Cardiac muscle cell (in vitro differentiated cells and primary cell): ENCODE measurements at regions not wholly inside any gene's neighbourhood (a gene's known extent, or its start where the extent isn't known, plus 50 kb on each side); places are given as distances from the start of the nearest gene placed in this dataset.

ENCODE experiments used
- DNase-seq, 2 donors: peaks; one replicate each; pipeline versions ENCODE4 v3.0.0 to v3.0.0-alpha.2; 2010 to 2017; ENCODE audit warnings: low read depth in 1 of 2, low spot score in 1 of 2
- H3K27ac ChIP-seq: fragments of 200-600 bp; sonication (generic); 2 replicates; pipeline ENCODE4 v1.5.1; 2016
- H3K27me3 ChIP-seq: fragments of 200-600 bp; sonication (generic); 2 replicates; pipeline ENCODE4 v1.6.0; 2016; ENCODE audit warnings: control low read depth
- H3K36me3 ChIP-seq: fragments of 200-600 bp; sonication (generic); 2 replicates; pipeline ENCODE4 v1.5.1; 2016; ENCODE audit warnings: control low read depth
- H3K4me1 ChIP-seq: fragments of 200-600 bp; sonication (generic); 2 replicates; pipeline ENCODE4 v1.8.1; 2017; ENCODE audit warnings: low read depth, mild to moderate bottlenecking, mixed run types
- H3K4me3 ChIP-seq: fragments of 200-600 bp; sonication (generic); 2 replicates; pipeline ENCODE4 v1.5.1; 2016; ENCODE audit warnings: mild to moderate bottlenecking
- H3K9me3 ChIP-seq: fragments of 200-600 bp; sonication (generic); 2 replicates; pipeline ENCODE4 v1.5.1; 2017; ENCODE audit warnings: low read depth, mild to moderate bottlenecking, control low read depth
- CTCF ChIP-seq: IDR thresholded peaks from 2 replicates; pipeline ENCODE4 v1.5.1; 2012; ENCODE audit warnings: low read depth, mild to moderate bottlenecking, low read length

- no peak for DNase-seq
- H3K4me1 ChIP-seq = no peaks in the 10 kb centered on the region
- H3K36me3 ChIP-seq = no peaks in the 10 kb centered on the region
- H3K27ac ChIP-seq = no peak overlapping the region
- H3K4me3 ChIP-seq = no peak overlapping the region
- H3K9me3 ChIP-seq = no peaks in the 10 kb centered on the region
- TF ChIP-seq CTCF = no peak
- no peaks in the 10 kb centered on the region for H3K27me3 ChIP-seq
These were observed 1494.9 kb upstream of the MIR17HG start for GRCh38 chr13:89852570-89852969.

- Histone ChIP-seq H3K36me3 (no peaks in the 10 kb centered on the region), H3K27ac (no peak overlapping the region), H3K9me3 (no peaks in the 10 kb centered on the region), H3K4me1 (no peaks in the 10 kb centered on the region), H3K27me3 (no peaks in the 10 kb centered on the region), H3K4me3 (no peak overlapping the region)
- no peak for TF ChIP-seq CTCF
- DNase-seq = no peak
These were observed 1491.0 kb upstream of the MIR17HG start for GRCh38 chr13:89856512-89856911.

- no peaks in the 10 kb centered on the region for H3K27me3 ChIP-seq
- H3K9me3 ChIP-seq = no peaks in the 10 kb centered on the region
- DNase-seq = no peak
These were observed 1490.0 kb upstream of the MIR17HG start for GRCh38 chr13:89857502-89857901.

GRCh38 chr13:89862011-89862690, 1485.3 kb upstream of the MIR17HG start:
- DNase-seq = no peak
- Histone ChIP-seq H3K27me3 (no peaks in the 10 kb centered on the region), H3K9me3 (no peaks in the 10 kb centered on the region), H3K4me3 (no peak overlapping the region), H3K27ac (no peak overlapping the region), H3K36me3 (no peaks in the 10 kb centered on the region), H3K4me1 (no peaks in the 10 kb centered on the region)
- no peak for TF ChIP-seq CTCF

More at GRCh38 chr13:89857502-89857901, 1490.0 kb upstream of the MIR17HG start:
- no peak for TF ChIP-seq CTCF
- Histone ChIP-seq H3K27ac (no peak overlapping the region), H3K36me3 (no peaks in the 10 kb centered on the region), H3K4me3 (no peak overlapping the region), H3K4me1 (no peaks in the 10 kb centered on the region)

GRCh38 chr13:89862691-89863036, 1484.8 kb upstream of the MIR17HG start:
- Histone ChIP-seq H3K36me3 (no peaks in the 10 kb centered on the region), H3K4me3 (no peak overlapping the region), H3K4me1 (no peaks in the 10 kb centered on the region), H3K27ac (no peak overlapping the region), H3K9me3 (no peaks in the 10 kb centered on the region), H3K27me3 (no peaks in the 10 kb centered on the region)
- no peak for DNase-seq
- no peak for TF ChIP-seq CTCF
